ENCODE measurements at regions not wholly inside any gene's neighbourhood (a gene's known extent, or its start where the extent isn't known, plus 50 kb on each side); places are given as distances from the start of the nearest gene placed in this dataset.

DNA sequence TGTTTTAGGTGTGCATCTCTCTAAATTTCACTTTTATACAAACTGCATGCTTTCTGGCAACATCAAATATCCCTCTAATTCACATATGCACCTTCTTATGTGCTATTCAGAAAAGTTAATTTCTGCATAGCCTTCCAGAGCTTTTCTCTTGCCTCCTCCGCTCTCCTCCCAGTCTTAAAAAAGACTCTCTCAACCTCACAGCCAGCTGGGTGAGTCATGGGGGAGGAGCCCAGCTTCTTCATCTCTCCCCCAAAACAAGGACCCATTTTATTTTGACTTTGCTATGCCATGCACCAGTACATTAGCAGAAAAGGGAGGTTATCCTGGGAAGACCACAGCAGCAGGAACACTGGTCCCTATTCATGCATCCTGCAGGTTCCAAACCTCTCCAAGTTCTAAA lies 234.4 kb downstream of the KCNA4 start:
- TF ChIP-seq EZH2 (IDR thresholded peaks at IDR 0.05; ENCODE audit: insufficient read depth, poor library complexity, severe bottlenecking), result no peak
- TF ChIP-seq EZH2phosphoT487 (IDR thresholded peaks at IDR 0.05; ENCODE audit: insufficient read depth, low read depth), result no peak
